Testis (tissue), 2 donors: ENCODE measurements at regions not wholly inside any gene's neighbourhood (a gene's known extent, or its start where the extent isn't known, plus 50 kb on each side); places are given as distances from the start of the nearest gene placed in this dataset.

ENCODE experiments used
- POLR2A ChIP-seq: fragments of 450-650 bp; IDR thresholded peaks from one replicate; pipeline ENCODE4 v1.6.1; 2017; ENCODE audit warnings: antibody characterized with exemption, mild to moderate bottlenecking, moderate library complexity
- TF ChIP-seq, protein P1 (sequence below), 3 experiments: fragments of 450-650 bp in 2 of 3; fragments of 200-600 bp in 1 of 3; sonication (generic) in 1 of 3; IDR thresholded peaks; one replicate each; pipeline ENCODE4 v1.5.1; 2016 to 2019; ENCODE audit warnings: antibody characterized with exemption in 3 of 3, mild to moderate bottlenecking in 2 of 3, moderate library complexity in 1 of 3

DNA sequence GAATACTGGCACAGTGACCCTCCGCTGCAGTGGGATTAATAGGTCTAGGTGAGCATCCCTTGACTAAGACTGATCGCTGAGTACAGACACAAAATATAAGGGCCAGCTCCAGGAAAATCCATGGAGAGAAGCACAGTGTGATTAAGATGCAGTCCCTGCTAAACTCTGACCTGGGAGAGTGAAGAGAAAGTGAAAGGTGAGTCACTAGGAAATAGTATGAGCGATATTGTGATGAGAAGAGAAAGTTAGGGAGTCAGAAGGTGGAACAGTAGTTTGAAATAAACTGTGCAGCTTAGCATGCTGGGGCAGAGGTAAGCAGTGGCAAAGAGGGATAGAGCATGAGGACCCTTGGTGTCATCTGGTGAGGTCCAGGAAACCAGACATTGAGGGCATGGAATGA lies 278.6 kb upstream of the MAP3K7 start:
- TF ChIP-seq, protein P1, sequence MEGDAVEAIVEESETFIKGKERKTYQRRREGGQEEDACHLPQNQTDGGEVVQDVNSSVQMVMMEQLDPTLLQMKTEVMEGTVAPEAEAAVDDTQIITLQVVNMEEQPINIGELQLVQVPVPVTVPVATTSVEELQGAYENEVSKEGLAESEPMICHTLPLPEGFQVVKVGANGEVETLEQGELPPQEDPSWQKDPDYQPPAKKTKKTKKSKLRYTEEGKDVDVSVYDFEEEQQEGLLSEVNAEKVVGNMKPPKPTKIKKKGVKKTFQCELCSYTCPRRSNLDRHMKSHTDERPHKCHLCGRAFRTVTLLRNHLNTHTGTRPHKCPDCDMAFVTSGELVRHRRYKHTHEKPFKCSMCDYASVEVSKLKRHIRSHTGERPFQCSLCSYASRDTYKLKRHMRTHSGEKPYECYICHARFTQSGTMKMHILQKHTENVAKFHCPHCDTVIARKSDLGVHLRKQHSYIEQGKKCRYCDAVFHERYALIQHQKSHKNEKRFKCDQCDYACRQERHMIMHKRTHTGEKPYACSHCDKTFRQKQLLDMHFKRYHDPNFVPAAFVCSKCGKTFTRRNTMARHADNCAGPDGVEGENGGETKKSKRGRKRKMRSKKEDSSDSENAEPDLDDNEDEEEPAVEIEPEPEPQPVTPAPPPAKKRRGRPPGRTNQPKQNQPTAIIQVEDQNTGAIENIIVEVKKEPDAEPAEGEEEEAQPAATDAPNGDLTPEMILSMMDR (IDR thresholded peaks at IDR 0.05) = no peak
- TF ChIP-seq POLR2A = no peak
